Body of pancreas (tissue), 4 donors: ENCODE measurements at regions not wholly inside any gene's neighbourhood (a gene's known extent, or its start where the extent isn't known, plus 50 kb on each side); places are given as distances from the start of the nearest gene placed in this dataset.

Source experiments
- POLR2A ChIP-seq, 3 donors: fragments of 450-650 bp; IDR thresholded peaks; one replicate each; pipeline ENCODE4 v1.6.1; 2016; ENCODE audit warnings: antibody characterized with exemption in 3 of 3, mild to moderate bottlenecking in 2 of 3
- TF ChIP-seq, protein P1 (sequence below), 7 experiments: fragments of 450-650 bp in 4 of 7; fragments of 200-600 bp in 3 of 7; sonication (generic) in 3 of 7; IDR thresholded peaks; one replicate each; pipeline ENCODE4 v1.5.1; 2016 to 2019; ENCODE audit warnings: antibody characterized with exemption in 7 of 7

DNA sequence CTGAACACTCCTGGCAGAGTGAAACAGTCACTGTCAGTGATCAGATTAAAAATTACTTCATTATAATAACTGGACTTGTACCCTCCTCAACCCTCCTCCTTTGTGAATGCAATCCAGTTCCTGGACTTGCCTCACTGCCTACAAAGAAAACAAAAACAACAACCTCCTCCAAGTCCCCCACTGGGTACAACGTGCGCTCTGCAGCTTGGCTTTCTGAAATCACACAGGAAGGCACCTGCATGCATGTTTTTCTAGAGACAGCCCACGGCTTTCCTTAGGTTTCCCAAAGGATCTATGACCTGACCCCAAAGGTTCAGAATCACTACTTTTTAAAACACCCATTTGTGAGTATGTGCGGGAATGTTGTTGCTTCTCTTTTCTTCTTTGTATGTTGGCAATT lies 61.4 kb upstream of the TUBA3E start:
- TF ChIP-seq, protein P1, sequence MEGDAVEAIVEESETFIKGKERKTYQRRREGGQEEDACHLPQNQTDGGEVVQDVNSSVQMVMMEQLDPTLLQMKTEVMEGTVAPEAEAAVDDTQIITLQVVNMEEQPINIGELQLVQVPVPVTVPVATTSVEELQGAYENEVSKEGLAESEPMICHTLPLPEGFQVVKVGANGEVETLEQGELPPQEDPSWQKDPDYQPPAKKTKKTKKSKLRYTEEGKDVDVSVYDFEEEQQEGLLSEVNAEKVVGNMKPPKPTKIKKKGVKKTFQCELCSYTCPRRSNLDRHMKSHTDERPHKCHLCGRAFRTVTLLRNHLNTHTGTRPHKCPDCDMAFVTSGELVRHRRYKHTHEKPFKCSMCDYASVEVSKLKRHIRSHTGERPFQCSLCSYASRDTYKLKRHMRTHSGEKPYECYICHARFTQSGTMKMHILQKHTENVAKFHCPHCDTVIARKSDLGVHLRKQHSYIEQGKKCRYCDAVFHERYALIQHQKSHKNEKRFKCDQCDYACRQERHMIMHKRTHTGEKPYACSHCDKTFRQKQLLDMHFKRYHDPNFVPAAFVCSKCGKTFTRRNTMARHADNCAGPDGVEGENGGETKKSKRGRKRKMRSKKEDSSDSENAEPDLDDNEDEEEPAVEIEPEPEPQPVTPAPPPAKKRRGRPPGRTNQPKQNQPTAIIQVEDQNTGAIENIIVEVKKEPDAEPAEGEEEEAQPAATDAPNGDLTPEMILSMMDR (IDR thresholded peaks at IDR 0.05), result no peak
- no peak for TF ChIP-seq POLR2A (IDR thresholded peaks at IDR 0.05)
